ENCODE measurements at regions not wholly inside any gene's neighbourhood (a gene's known extent, or its start where the extent isn't known, plus 50 kb on each side); places are given as distances from the start of the nearest gene placed in this dataset.

GRCh38 chr2:217436386-217436785 lies 566.4 kb downstream of the TNS1 start:
- TF ChIP-seq CTCF (IDR thresholded peaks at IDR 0.05; ENCODE audit: insufficient read depth, low read length) = no peak
- no peak for DNase-seq (ENCODE audit: low read depth)
- H3K4me3 ChIP-seq (ENCODE audit: low read depth, low read length) = no peak overlapping the region

- no peak for TF ChIP-seq CTCF (IDR thresholded peaks at IDR 0.05; ENCODE audit: insufficient read depth, low read length)
- peak; percentile 97 for DNase-seq (ENCODE audit: low read depth)
- H3K4me3 ChIP-seq (ENCODE audit: low read depth, low read length) = no peak overlapping the region
Observed at GRCh38 chr2:217434180-217434975, 568.4 kb downstream of the TNS1 start.

- no peak overlapping the region for H3K4me3 ChIP-seq (ENCODE audit: low read depth, low read length)
- DNase-seq (ENCODE audit: low read depth) = no peak
- TF ChIP-seq CTCF (IDR thresholded peaks at IDR 0.05; ENCODE audit: insufficient read depth, low read length) = no peak
Observed at GRCh38 chr2:217433522-217433921, 569.3 kb downstream of the TNS1 start.

- TF ChIP-seq CTCF (IDR thresholded peaks at IDR 0.05; ENCODE audit: insufficient read depth, low read length) = no peak
- no peak overlapping the region for H3K4me3 ChIP-seq (ENCODE audit: low read depth, low read length)
- DNase-seq (ENCODE audit: low read depth) = peak; percentile 35
Observed at GRCh38 chr2:217431577-217432269, 571.1 kb downstream of the TNS1 start.

- no peak for TF ChIP-seq CTCF (IDR thresholded peaks at IDR 0.05; ENCODE audit: insufficient read depth, low read length)
- DNase-seq (ENCODE audit: low read depth) = peak; percentile 54
- H3K4me3 ChIP-seq (ENCODE audit: low read depth, low read length) = no peak overlapping the region
Observed at GRCh38 chr2:217430916-217431576, 571.2 kb upstream of the TNP1 start.

- TF ChIP-seq CTCF (IDR thresholded peaks at IDR 0.05; ENCODE audit: insufficient read depth, low read length) = no peak
- DNase-seq (ENCODE audit: low read depth) = peak; percentile 36
- H3K4me3 ChIP-seq (ENCODE audit: low read depth, low read length) = no peak overlapping the region
Observed at GRCh38 chr2:217429981-217430500, 570.2 kb upstream of the TNP1 start.

All from fibroblast of the aortic adventitia (primary cell).